Activated CD8-positive, alpha-beta memory T cell treated with anti-CD3 and anti-CD28 coated beads for 24 hours (primary cell): ENCODE measurements at regions not wholly inside any gene's neighbourhood (a gene's known extent, or its start where the extent isn't known, plus 50 kb on each side); places are given as distances from the start of the nearest gene placed in this dataset.
"Not testable (repeated sequence)": the region's sequence is repeated elsewhere in the genome, so short reads cannot be mapped to it uniquely, and the experiment has no call there.

ENCODE experiments used
- DNase-seq: peaks from one replicate; pipeline ENCODE4 v3.0.0-alpha.2; 2020

DNA sequence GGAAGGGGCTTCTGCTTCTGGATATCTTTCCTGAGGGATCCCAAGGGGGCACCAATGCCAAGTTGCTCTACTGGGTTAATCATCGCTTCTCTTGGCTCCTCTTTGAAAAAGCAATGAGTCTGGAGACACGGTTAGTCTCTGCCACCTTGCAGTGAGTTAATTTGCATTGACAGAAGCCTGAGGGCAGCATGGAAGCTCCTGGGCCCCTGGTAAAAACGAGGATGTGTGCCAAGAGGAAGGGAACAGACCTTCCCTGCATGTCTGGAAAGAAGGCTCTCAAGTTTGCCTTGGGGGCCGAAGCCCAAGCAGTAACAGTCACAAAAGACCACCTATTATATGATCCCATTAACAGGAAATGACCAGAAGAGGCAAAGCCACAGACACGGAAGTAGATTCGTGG, 86.7 kb downstream of the IRX5 start:
- no peak for DNase-seq

DNA sequence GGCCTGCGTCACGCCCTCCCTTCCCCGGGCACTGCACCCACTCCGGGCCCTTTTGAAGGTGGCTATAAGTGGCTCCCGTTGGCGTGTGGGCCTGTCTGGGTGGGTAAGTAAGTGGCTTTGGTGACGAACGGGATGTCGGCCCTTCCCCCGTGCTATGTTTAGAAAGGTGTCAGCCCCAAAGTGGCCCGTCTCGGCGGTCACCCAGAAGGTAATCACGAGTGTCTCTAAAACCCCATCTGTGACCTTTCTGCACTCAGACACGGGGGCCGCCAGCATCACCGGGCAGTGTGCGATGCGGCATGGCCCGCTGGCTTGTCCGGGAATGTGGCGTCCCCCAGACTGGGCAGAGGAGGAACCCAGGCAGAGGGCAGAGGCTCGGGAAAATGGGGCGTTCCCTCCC, 88.2 kb downstream of the IRX5 start:
- DNase-seq = no peak

DNA sequence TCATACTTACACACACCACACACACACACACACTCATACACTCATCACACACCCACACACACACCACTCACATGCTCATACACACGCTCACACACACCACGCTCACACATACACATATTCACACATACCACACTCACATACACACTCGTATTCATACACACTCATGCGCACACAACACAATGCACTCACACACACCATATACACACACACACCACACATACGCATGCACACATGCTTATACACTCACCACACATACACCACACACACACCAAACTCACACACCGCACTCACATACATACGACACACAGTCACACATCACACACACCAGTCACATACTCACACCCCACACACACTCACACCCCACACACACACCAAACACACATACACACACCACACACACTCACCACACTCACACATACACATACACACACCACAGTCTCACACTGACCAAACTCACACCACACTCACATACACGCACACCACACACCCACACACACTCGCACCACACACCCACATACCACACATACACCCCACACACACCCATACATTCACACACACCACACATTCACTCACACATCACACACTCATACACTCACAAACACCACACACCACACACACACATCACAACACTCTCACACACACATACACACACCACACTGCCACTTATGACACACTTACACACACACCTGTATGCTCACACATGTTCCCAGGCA, 88.9 kb downstream of the IRX5 start:
- DNase-seq = no peak

DNA sequence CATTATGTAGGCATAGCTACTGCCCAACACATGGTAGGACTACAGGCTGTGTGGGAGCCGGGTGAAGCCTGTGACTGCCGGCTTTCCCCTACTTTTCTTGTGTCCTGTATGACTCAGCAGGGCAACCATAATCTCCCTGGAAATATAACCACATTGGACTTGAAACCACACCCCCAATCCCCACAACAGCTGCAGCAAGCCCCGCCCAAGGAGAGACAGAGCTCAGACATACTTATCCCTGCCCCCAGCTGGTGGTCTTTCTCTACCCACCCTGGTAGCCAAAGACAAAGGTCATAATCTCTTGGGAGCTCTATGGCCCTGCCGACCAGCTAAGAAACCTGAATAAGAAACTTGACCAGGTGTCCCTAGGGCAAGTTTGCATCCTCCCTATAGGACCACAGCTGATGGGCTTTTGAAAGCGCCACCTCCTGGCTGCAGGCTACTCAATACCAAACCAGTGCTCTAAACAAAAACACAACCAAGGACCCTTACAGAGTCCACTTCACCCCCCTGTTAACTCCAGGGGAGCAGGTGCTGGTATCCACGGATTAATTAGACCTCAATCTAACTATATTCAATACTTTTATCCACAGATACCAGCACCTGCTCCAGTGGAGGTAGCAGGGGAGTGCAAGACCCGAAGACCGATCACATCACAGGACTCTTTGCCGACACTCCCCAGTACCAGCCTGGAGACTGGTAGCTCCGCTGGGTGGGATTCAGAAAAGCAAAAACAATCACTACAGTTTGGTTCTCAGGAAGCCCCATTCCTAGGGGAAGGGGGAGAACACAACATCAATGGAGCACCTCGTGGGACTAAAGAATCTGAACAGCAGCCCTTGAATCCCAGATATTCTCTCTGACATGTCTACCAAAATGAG, 91.2 kb downstream of the IRX5 start:
- no peak for DNase-seq

DNA sequence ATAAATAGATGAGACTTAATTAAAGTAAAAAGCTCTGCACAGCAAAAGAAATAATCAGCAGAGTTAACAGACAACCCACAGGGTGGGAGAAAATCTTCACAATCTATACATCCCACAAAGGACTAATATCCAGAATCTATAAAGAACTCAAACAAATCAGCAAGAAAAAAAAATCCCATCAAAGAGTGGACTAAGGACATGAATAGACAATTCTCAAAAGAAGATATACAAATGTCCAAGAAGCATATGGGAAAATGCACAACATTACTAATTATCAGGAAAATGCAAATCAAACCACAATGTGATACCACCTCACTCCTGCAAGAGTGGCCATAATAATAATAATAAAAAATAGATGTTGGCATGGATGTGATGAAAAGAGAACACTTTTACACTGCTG, 96.6 kb downstream of the IRX5 start:
- DNase-seq = not testable (repeated sequence)

DNA sequence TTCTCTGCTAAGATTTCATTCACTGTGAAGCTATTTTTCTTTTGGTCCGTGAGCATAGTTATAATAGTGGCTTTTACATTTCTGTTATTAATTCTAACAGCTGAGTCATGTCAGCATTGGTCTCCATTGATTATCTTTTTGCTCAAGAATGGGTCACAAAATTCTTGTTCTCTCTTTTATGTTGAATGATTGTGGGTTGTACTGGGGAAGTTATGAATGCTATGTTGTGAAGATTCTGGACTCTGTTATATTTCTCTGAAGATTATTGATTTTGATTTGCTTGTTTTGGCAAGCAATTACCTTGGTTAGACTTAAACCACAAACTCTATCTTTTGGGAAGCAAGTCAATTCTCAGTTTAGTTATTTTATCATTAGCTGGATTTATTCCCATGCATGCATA, 98.8 kb downstream of the IRX5 start:
- DNase-seq = no peak

- DNase-seq = no peak
These were observed 100.3 kb downstream of the IRX5 start for GRCh38 chr16:55030944-55031343.

- no peak for DNase-seq
These were observed 100.8 kb downstream of the IRX5 start for GRCh38 chr16:55031481-55031880.

GRCh38 chr16:55033225-55034156, 102.8 kb downstream of the IRX5 start:
- DNase-seq = no peak

DNA sequence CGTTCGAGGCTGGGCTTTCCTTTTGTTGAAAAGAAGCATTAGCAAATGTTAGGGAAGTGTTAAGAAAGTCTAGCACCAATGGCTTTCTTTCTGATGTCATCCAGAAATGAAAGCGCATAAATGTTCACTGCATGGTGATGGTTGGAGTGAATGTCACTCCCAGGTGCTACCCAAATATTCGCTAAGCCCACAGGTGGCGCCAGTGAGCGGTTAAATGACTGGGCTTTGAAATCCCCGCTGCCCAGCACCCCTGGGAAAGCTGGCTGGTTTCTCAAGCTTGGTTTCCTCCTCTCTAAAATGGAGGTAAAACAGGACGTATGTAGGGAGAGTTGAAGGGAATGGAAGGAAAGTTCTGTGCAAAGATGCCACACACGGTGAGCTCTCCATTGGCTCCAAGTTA, 104.4 kb downstream of the IRX5 start:
- DNase-seq = no peak

- no peak for DNase-seq
These were observed 105.3 kb downstream of the IRX5 start for GRCh38 chr16:55035956-55036355.

DNA sequence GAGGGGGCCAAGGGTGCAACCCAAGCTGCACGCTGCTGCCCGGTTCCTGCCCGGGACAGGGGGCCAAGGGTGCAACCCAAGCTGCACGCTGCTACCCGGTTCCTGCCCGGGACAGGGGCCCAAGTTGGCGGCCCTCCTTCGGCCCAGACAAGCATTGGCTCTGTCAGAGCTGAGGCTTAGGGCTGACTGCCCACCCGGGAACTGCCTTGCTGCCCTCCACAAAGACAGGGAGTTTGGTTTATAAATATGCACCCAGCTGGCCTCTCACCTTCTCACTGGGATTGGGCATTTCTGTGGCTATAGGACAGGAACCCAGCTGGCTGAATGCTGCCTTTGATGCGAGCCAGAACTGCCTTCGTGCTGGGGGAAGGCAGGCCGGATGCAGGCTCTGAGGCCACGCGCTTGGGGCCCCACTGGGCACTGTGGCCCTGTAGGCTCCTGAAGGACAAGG, 105.7 kb downstream of the IRX5 start:
- DNase-seq = no peak

- no peak for DNase-seq
These were observed 106.4 kb downstream of the IRX5 start for GRCh38 chr16:55037046-55037445.

- DNase-seq = no peak
These were observed 107.3 kb downstream of the IRX5 start for GRCh38 chr16:55037966-55038365.

GRCh38 chr16:55039042-55039441, 108.4 kb downstream of the IRX5 start:
- peak; percentile 3 for DNase-seq

GRCh38 chr16:55039511-55039910, 108.8 kb downstream of the IRX5 start:
- no peak for DNase-seq

DNA sequence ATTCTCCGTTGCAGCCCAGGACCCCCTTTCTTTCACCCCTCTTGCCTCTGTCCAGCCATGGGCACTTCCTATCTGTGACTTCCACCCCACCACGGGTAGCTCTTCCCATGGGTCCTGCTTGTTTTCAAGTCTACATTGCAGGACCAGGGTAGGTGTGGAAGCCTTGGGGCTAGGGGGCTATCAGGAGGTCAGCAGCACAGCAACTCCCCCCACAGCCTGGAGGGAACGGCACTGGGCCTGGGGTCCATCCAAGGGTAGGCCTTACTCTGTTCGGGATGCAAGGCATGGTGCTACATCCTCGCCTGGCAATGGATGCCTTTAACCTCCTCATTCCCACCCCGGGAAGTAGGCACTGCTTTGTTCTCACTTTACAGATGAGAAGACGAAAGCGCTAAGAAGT, 109.3 kb downstream of the IRX5 start:
- DNase-seq = peak; percentile 19

- peak; percentile 24 for DNase-seq
These were observed 109.9 kb downstream of the IRX5 start for GRCh38 chr16:55040366-55041086.

DNA sequence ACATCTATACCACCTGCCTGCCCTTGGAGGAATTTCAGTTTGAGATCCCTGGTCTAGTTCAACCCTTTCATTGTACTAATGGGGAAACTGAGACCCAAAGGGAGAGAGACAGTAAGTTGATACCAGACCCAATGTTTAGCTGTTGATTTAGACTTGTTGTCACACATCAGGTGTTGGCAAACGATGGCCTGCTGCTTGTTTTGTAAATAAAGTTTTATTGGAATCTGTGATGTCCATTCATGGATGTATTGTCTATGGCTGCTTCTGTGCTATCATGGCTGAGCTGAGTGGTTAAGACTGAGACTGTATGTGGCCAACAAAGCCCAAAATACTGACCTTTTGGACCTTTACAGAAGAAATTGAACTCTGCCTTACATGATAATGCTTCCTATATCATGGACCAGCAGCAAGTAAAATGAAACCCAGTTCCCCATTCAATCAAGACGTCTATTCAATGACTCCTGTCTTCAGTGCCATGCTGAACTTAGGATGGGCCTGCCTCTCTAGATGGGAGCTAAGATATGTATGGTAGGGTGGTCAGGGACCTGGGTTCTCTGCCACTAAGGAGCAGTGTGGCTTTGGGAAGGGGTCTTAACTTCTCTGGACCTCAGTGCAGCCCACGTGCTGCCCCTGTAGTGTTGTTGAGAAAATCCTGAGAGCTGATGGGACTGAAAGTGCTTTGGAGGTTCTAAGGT, 111.0 kb downstream of the IRX5 start:
- peak; percentile 5 for DNase-seq

DNA sequence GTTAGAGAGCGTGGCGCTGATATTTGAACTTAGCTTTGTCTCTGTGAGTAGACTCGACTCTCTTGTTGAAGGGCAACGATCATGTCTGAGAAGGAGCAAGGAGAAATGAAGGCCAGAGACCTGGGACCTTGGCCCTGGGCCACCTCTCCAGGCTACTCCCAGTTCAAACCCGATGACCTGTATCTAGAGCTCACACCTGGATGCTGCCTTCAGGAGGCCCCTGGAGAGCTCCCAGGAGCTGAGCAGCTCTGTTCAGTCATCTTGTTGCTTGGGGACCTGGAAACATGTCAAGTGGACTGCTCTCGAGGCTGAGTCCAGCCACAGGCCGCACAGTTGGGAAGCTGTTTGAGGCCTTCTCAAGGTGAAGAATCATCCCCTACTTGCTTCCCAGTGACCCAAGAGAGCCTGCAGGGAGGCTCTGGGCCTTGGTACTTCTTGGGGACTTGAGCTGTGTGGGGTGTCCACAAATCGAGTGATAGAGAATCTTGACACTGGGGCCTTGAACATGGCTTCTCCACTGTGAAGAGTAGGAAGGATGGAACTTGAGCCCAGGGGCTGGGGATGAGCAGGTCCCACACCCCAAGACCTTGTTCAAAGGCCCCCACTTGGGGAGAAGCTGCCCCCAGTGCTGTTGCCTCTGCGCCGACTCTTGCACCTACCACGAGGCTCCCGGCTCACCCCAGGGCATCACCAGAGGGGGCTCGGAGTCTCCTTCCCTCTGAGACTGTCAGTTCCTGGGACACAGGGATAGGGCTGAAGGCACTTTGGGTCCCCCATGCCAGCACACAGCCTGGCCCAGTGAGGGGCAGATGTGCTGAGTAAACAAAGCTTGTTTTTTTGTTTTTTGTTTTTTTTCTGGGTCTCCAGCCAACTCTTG, 112.1 kb downstream of the IRX5 start:
- DNase-seq = peak; percentile 24

- DNase-seq = no peak
These were observed 112.8 kb downstream of the IRX5 start for GRCh38 chr16:55043499-55043898.
